Spleen (tissue), 11 donors: ENCODE measurements at regions not wholly inside any gene's neighbourhood (a gene's known extent, or its start where the extent isn't known, plus 50 kb on each side); places are given as distances from the start of the nearest gene placed in this dataset.

Source experiments
- DNase-seq: peaks from one replicate; pipeline ENCODE4 v3.0.0-alpha.2; 2020
- H3K27ac ChIP-seq, 8 donors: fragments of 200-600 bp; sonication (generic) in 7 of 8; 1 replicate in 4 of 8; 2 replicates in 4 of 8; pipeline versions ENCODE4 v1.5.0 to v1.8.0; 2016 to 2021; ENCODE audit warnings: inconsistent platforms in 4 of 8, mild to moderate bottlenecking in 4 of 8, moderate library complexity in 1 of 8
- H3K27me3 ChIP-seq, 7 donors: fragments of 200-600 bp; sonication (generic) in 6 of 7; replicated peaks in 1 of 7; 1 replicate in 4 of 7; 2 replicates in 3 of 7; pipeline versions ENCODE4 v1.5.0 to v1.8.0; 2016 to 2021; ENCODE audit warnings: inconsistent platforms in 3 of 7, mild to moderate bottlenecking in 1 of 7
- H3K36me3 ChIP-seq, 6 donors: fragments of 200-600 bp; sonication (generic) in 5 of 6; 1 replicate in 4 of 6; 2 replicates in 2 of 6; pipeline versions ENCODE4 v1.5.0 to v1.8.0; 2016 to 2021; ENCODE audit warnings: inconsistent platforms in 2 of 6
- H3K4me1 ChIP-seq, 6 donors: fragments of 200-600 bp; sonication (generic) in 5 of 6; 1 replicate in 3 of 6; 2 replicates in 3 of 6; pipeline versions ENCODE4 v1.5.0 to v1.8.0; 2016 to 2021; ENCODE audit warnings: inconsistent platforms in 3 of 6
- H3K4me3 ChIP-seq, 8 donors: fragments of 200-600 bp; sonication (generic) in 7 of 8; 1 replicate in 4 of 8; 2 replicates in 4 of 8; pipeline versions ENCODE4 v1.5.0 to v1.8.0; 2016 to 2021; ENCODE audit warnings: inconsistent platforms in 4 of 8, mild to moderate bottlenecking in 4 of 8, moderate library complexity in 2 of 8
- H3K9me3 ChIP-seq, 8 donors: fragments of 200-600 bp; sonication (generic) in 7 of 8; 1 replicate in 4 of 8; 2 replicates in 4 of 8; pipeline versions ENCODE4 v1.5.0 to v1.8.0; 2016 to 2021; ENCODE audit warnings: inconsistent platforms in 4 of 8
- CTCF ChIP-seq, 11 experiments: fragments of 200-600 bp in 7 of 11; fragments of 450-650 bp in 4 of 11; sonication (generic) in 4 of 11; IDR thresholded peaks in 8 of 11; conservative IDR thresholded peaks in 3 of 11; 1 replicate in 7 of 11; 2 replicates in 4 of 11; pipeline versions ENCODE4 v1.4.0 to v1.8.0; 2016 to 2021; ENCODE audit warnings: antibody characterized with exemption in 11 of 11, inconsistent platforms in 4 of 11, mild to moderate bottlenecking in 1 of 11
- POLR2A ChIP-seq, 3 donors: fragments of 450-650 bp; IDR thresholded peaks; one replicate each; pipeline ENCODE4 v1.5.1; 2017; ENCODE audit warnings: antibody characterized with exemption in 3 of 3, mild to moderate bottlenecking in 1 of 3
- POLR2AphosphoS5 ChIP-seq, 3 donors: sonication (generic); formaldehyde crosslinking; IDR thresholded peaks; one replicate each; pipeline ENCODE4 v1.5.1; 2017; ENCODE audit warnings: antibody characterized with exemption in 3 of 3
- WGBS, 5 donors: extraction: QIAGEN DNeasy Blood & Tissue Kit in 3 of 5; methylation state at CpG; one replicate each; pipeline versions ENCODE4 v1.1.5 to v1.1.7; 2013 to 2018; 5-methylcytosine and 5-hydroxymethylcytosine counted together
- intact Hi-C: fragments of 100-400 bp; cut with DNase I; formaldehyde crosslinking; loops from one replicate; pipeline ENCODE4 v1.15.0; 2023; ENCODE audit warnings: low total_unique reads
- donor health status: healthy with polysubstance abuse.
- donor health status: DM: no; HTN: no; CAD: no; lungs with moderate emphysema.
- donor health status: DM: no; HTN: no; CAD: no.
- donor health status: Bipolar disorder and iron deficiency.
- donor health status: healthy.
- donor health status: DM: no; HTN: no; CAD: no.
- donor health status: DM: yes; HTN: yes; CAD: no.

- intact Hi-C loops: no loop called here
- Histone ChIP-seq H3K27ac (no peak overlapping the region), H3K36me3 (no peaks in the 10 kb centered on the region), H3K4me3 (no peak overlapping the region), H3K27me3 (peaks cover 0 to 9% (median 0%) of the 10 kb centered on the region in 7 donors), H3K9me3 (no peaks in the 10 kb centered on the region), H3K4me1 (no peaks in the 10 kb centered on the region)
- WGBS, 5 donors: 71 to 85% (median 75%) methylated on average over 7 of the region's 7 CpGs
- no peak for TF ChIP-seq CTCF (IDR thresholded peaks at IDR 0.05 in 8 of 11, conservative IDR thresholded peaks at IDR 0.05 in 3 of 11)
- TF ChIP-seq POLR2AphosphoS5 (IDR thresholded peaks at IDR 0.05): no peak
- TF ChIP-seq POLR2A (IDR thresholded peaks at IDR 0.05): no peak
- no peak for DNase-seq
Measured at GRCh38 chr11:115103921-115104320, 400.3 kb downstream of the CADM1 start.

DNA sequence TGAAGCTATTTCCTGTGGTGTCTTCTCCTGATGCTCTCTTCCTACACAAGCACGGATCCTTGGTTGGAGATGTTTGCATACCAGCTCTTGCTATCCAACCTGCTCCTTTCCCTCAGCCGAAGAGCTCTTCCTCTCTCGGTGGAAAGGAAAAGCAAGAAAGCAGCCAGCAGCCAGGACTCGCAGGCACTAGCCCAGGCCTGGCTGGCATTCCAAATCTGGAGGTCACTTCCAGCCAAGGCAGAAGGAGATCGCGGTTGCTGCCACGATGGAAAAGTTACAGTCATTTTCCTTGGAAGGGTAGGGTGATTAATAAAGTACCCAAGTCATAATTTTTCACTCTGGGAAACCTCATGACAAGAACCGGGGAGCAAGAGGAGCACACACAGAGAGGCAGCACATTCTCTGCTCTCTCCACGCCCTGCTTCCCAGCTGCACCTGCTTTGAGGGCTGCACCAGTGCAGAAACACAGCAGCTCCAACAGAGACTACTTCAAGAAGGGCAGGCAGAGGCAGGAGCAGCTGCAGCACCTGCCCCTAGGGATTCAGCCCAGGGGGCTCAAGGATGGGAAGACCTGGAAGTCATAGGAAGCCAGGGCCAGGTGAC lies 399.3 kb downstream of the CADM1 start:
- H3K27me3 ChIP-seq: peaks cover 0 to 9% (median 0%) of the 10 kb centered on the region in 7 donors
- no peaks in the 10 kb centered on the region for H3K9me3 ChIP-seq
- no peak for DNase-seq
- H3K4me3 ChIP-seq: no peak overlapping the region
- H3K27ac ChIP-seq: no peak overlapping the region
- no peaks in the 10 kb centered on the region for H3K36me3 ChIP-seq
- intact Hi-C loops: no loop called here
- TF ChIP-seq CTCF (IDR thresholded peaks at IDR 0.05 in 8 of 11, conservative IDR thresholded peaks at IDR 0.05 in 3 of 11) (no peak), POLR2A (IDR thresholded peaks at IDR 0.05) (no peak), POLR2AphosphoS5 (IDR thresholded peaks at IDR 0.05) (no peak)
- WGBS, 5 donors: 80 to 85% (median 83%) methylated on average over 9 of the region's 9 CpGs
- no peaks in the 10 kb centered on the region for H3K4me1 ChIP-seq

GRCh38 chr11:115111066-115111465 lies 393.1 kb downstream of the CADM1 start:
- intact Hi-C loops: no loop called here
- no peak overlapping the region for H3K27ac ChIP-seq
- H3K9me3 ChIP-seq: no peaks in the 10 kb centered on the region
- no peaks in the 10 kb centered on the region for H3K4me1 ChIP-seq
- no peak for TF ChIP-seq POLR2AphosphoS5 (IDR thresholded peaks at IDR 0.05)
- no peak for TF ChIP-seq CTCF (IDR thresholded peaks at IDR 0.05 in 8 of 11, conservative IDR thresholded peaks at IDR 0.05 in 3 of 11)
- TF ChIP-seq POLR2A (IDR thresholded peaks at IDR 0.05): no peak
- no peaks in the 10 kb centered on the region for H3K36me3 ChIP-seq
- no peak for DNase-seq
- no peaks in the 10 kb centered on the region for H3K27me3 ChIP-seq
- H3K4me3 ChIP-seq: no peak overlapping the region
- WGBS, 5 donors: 81 to 91% (median 89%) methylated on average over 5 of the region's 5 CpGs

- no peaks in the 10 kb centered on the region for H3K36me3 ChIP-seq
- intact Hi-C loops: no loop called here
- WGBS, 5 donors: 51 to 64% (median 56%) methylated on average over 4 to 6 of the region's 6 CpGs
- no peaks in the 10 kb centered on the region for H3K27me3 ChIP-seq
- no peak overlapping the region for H3K4me3 ChIP-seq
- H3K9me3 ChIP-seq: no peaks in the 10 kb centered on the region
- no peak overlapping the region for H3K27ac ChIP-seq
- no peak for DNase-seq
- TF ChIP-seq POLR2A (IDR thresholded peaks at IDR 0.05) (no peak), POLR2AphosphoS5 (IDR thresholded peaks at IDR 0.05) (no peak), CTCF (IDR thresholded peaks at IDR 0.05 in 8 of 11, conservative IDR thresholded peaks at IDR 0.05 in 3 of 11) (no peak)
- no peaks in the 10 kb centered on the region for H3K4me1 ChIP-seq
Measured at GRCh38 chr11:115112754-115113153, 391.5 kb downstream of the CADM1 start.
